Liver (tissue), 8 donors: ENCODE measurements at regions not wholly inside any gene's neighbourhood (a gene's known extent, or its start where the extent isn't known, plus 50 kb on each side); places are given as distances from the start of the nearest gene placed in this dataset.

Experiments
- DNase-seq: peaks from one replicate; pipeline ENCODE4 v3.0.0-alpha.2; 2017; ENCODE audit warnings: low spot score
- H3K27ac ChIP-seq, 2 donors: one replicate each; pipeline ENCODE4 v1.7.0; 2013; ENCODE audit warnings: inconsistent platforms in 2 of 2, low read length in 2 of 2, control low read depth in 1 of 2, low read depth in 1 of 2, mild to moderate bottlenecking in 1 of 2
- H3K27me3 ChIP-seq, 4 donors: one replicate each; pipeline versions ENCODE4 v1.6.1 to v1.7.0; 2013; ENCODE audit warnings: low read length in 3 of 4, inconsistent platforms in 1 of 4, mild to moderate bottlenecking in 1 of 4, moderate library complexity in 1 of 4; ENCODE audit not compliant: control insufficient read depth in 4 of 4, insufficient read depth in 4 of 4
- H3K36me3 ChIP-seq, 4 donors: one replicate each; pipeline versions ENCODE4 v1.6.1 to v1.7.0; 2013; ENCODE audit warnings: low read length in 3 of 4, mild to moderate bottlenecking in 3 of 4, low read depth in 1 of 4, moderate library complexity in 1 of 4; ENCODE audit not compliant: control insufficient read depth in 4 of 4, insufficient read depth in 3 of 4
- H3K4me1 ChIP-seq, 4 donors: one replicate each; pipeline versions ENCODE4 v1.6.1 to v1.7.0; 2013; ENCODE audit warnings: low read length in 3 of 4, mild to moderate bottlenecking in 3 of 4, moderate library complexity in 1 of 4; ENCODE audit not compliant: control insufficient read depth in 4 of 4, insufficient read depth in 4 of 4
- H3K4me3 ChIP-seq, 3 donors: one replicate each; pipeline versions ENCODE4 v1.6.1 to v1.7.0; 2013; ENCODE audit warnings: low read length in 3 of 3, control low read depth in 1 of 3, low read depth in 1 of 3, mild to moderate bottlenecking in 1 of 3
- H3K9ac ChIP-seq, 2 donors: one replicate each; pipeline ENCODE4 v1.7.0; 2013; ENCODE audit warnings: low read length in 2 of 2, mild to moderate bottlenecking in 2 of 2, moderate library complexity in 2 of 2, control low read depth in 1 of 2, low read depth in 1 of 2
- H3K9me3 ChIP-seq, 4 donors: one replicate each; pipeline versions ENCODE4 v1.6.1 to v1.7.0; 2013; ENCODE audit warnings: low read length in 3 of 4; ENCODE audit not compliant: control insufficient read depth in 4 of 4
- ATF3 ChIP-seq: IDR thresholded peaks from 2 replicates; pipeline ENCODE4 v1.6.1; 2016; ENCODE audit warnings: antibody characterized with exemption
- CTCF ChIP-seq: fragments of 150-350 bp; IDR thresholded peaks from 2 replicates; pipeline ENCODE4 v1.5.1; 2017; ENCODE audit warnings: improper control_type of control experiment, low read depth, low read length; ENCODE audit not compliant: missing input control
- EGR1 ChIP-seq, 2 donors: IDR thresholded peaks; 2 replicates each; pipeline ENCODE4 v1.6.1; 2016 to 2018; ENCODE audit warnings: antibody characterized with exemption in 2 of 2, low read depth in 2 of 2
- FOXA1 ChIP-seq: IDR thresholded peaks from 2 replicates; pipeline ENCODE4 v1.6.1; 2016; ENCODE audit warnings: antibody characterized with exemption
- FOXA2 ChIP-seq: IDR thresholded peaks from 2 replicates; pipeline ENCODE4 v1.6.1; 2016; ENCODE audit warnings: antibody characterized with exemption
- GABPA ChIP-seq, 2 donors: IDR thresholded peaks in 1 of 2; conservative IDR thresholded peaks in 1 of 2; 2 replicates each; pipeline ENCODE4 v1.6.1; 2016; ENCODE audit warnings: antibody characterized with exemption in 2 of 2, mild to moderate bottlenecking in 1 of 2, moderate library complexity in 1 of 2
- HNF4A ChIP-seq, 2 donors: conservative IDR thresholded peaks; 2 replicates each; pipeline ENCODE4 v1.6.1; 2016; ENCODE audit warnings: antibody characterized with exemption in 2 of 2, mild to moderate bottlenecking in 2 of 2
- HNF4G ChIP-seq: IDR thresholded peaks from 2 replicates; pipeline ENCODE4 v1.6.1; 2016; ENCODE audit warnings: antibody characterized with exemption
- JUND ChIP-seq, 2 donors: IDR thresholded peaks; 2 replicates each; pipeline ENCODE4 v1.6.1; 2016; ENCODE audit warnings: antibody characterized with exemption in 2 of 2
- MAX ChIP-seq: IDR thresholded peaks from 2 replicates; pipeline ENCODE4 v1.6.1; 2016; ENCODE audit warnings: antibody characterized with exemption
- NR2F2 ChIP-seq: IDR thresholded peaks from 2 replicates; pipeline ENCODE4 v1.6.1; 2016; ENCODE audit warnings: antibody characterized with exemption
- RAD21 ChIP-seq, 2 donors: IDR thresholded peaks; 2 replicates each; pipeline ENCODE4 v1.6.1; 2016; ENCODE audit warnings: antibody characterized with exemption in 2 of 2, mild to moderate bottlenecking in 2 of 2
- REST ChIP-seq: IDR thresholded peaks from 2 replicates; pipeline ENCODE4 v1.6.1; 2016; ENCODE audit warnings: antibody characterized with exemption, mild to moderate bottlenecking
- RXRA ChIP-seq, 2 donors: IDR thresholded peaks; 2 replicates each; pipeline ENCODE4 v1.6.1; 2017 to 2018; ENCODE audit warnings: antibody characterized with exemption in 2 of 2, mild to moderate bottlenecking in 1 of 2
- SP1 ChIP-seq: IDR thresholded peaks from 2 replicates; pipeline ENCODE4 v1.6.1; 2018; ENCODE audit warnings: antibody characterized with exemption, mild to moderate bottlenecking
- TAF1 ChIP-seq: conservative IDR thresholded peaks from 2 replicates; pipeline ENCODE4 v1.6.1; 2016; ENCODE audit warnings: antibody characterized with exemption, mild to moderate bottlenecking
- YY1 ChIP-seq: IDR thresholded peaks from 2 replicates; pipeline ENCODE4 v1.6.1; 2016; ENCODE audit warnings: antibody characterized with exemption, mild to moderate bottlenecking
- ZBTB33 ChIP-seq: IDR thresholded peaks from 2 replicates; pipeline ENCODE4 v1.6.1; 2016; ENCODE audit warnings: antibody characterized with exemption
- WGBS: extraction: QIAGEN DNeasy Blood & Tissue Kit; methylation state at CpG from one replicate; pipeline ENCODE4 v1.1.7; 2013; 5-methylcytosine and 5-hydroxymethylcytosine counted together
- donor health status: healthy.
- donor health status: healthy.
- donor health status: healthy.
- donor health status: healthy.
- donor health status: healthy.

- no peaks in the 10 kb centered on the region for H3K4me1 ChIP-seq
- no peak overlapping the region for H3K9ac ChIP-seq
- no peaks in the 10 kb centered on the region for H3K36me3 ChIP-seq
- H3K27me3 ChIP-seq, result no peaks in the 10 kb centered on the region
- no peaks in the 10 kb centered on the region for H3K9me3 ChIP-seq
- H3K27ac ChIP-seq, result no peak overlapping the region
- WGBS, result 79% methylated on average over 6 of the region's 6 CpGs
- no peak for TF ChIP-seq MAX
- no peak for TF ChIP-seq REST
- no peak for TF ChIP-seq TAF1
- TF ChIP-seq RAD21 (IDR thresholded peaks at IDR 0.05), result no peak
- TF ChIP-seq GABPA (IDR thresholded peaks at IDR 0.05 in 1 of 2, conservative IDR thresholded peaks at IDR 0.05 in 1 of 2), result no peak
- no peak for TF ChIP-seq ZBTB33
- TF ChIP-seq HNF4A (conservative IDR thresholded peaks at IDR 0.05), result no peak
- H3K4me3 ChIP-seq, result no peak overlapping the region
- DNase-seq, result no peak
Observed at GRCh38 chr18:52002600-52002999, 337.4 kb upstream of the DCC start.

- Histone ChIP-seq H3K4me1 (no peaks in the 10 kb centered on the region), H3K9ac (no peak overlapping the region), H3K36me3 (no peaks in the 10 kb centered on the region), H3K9me3 (no peaks in the 10 kb centered on the region), H3K27me3 (no peaks in the 10 kb centered on the region), H3K4me3 (no peak overlapping the region), H3K27ac (no peak overlapping the region)
- 68% methylated on average over 2 of the region's 2 CpGs for WGBS
- TF ChIP-seq ATF3 (no peak), EGR1 (IDR thresholded peaks at IDR 0.05; ENCODE audit: low read depth in 2 of 2) (no peak), YY1 (no peak), MAX (no peak), ZBTB33 (no peak), HNF4A (conservative IDR thresholded peaks at IDR 0.05) (no peak), NR2F2 (no peak), CTCF (no peak), GABPA (IDR thresholded peaks at IDR 0.05 in 1 of 2, conservative IDR thresholded peaks at IDR 0.05 in 1 of 2) (no peak), RAD21 (IDR thresholded peaks at IDR 0.05) (no peak), HNF4G (no peak), FOXA1 (no peak), FOXA2 (no peak), RXRA (IDR thresholded peaks at IDR 0.05) (no peak), REST (no peak), SP1 (no peak), JUND (IDR thresholded peaks at IDR 0.05) (no peak)
- DNase-seq, result no peak
Observed at GRCh38 chr18:52007105-52007504, 332.9 kb upstream of the DCC start.
